ENCODE measurements at regions not wholly inside any gene's neighbourhood (a gene's known extent, or its start where the extent isn't known, plus 50 kb on each side); places are given as distances from the start of the nearest gene placed in this dataset.

DNA sequence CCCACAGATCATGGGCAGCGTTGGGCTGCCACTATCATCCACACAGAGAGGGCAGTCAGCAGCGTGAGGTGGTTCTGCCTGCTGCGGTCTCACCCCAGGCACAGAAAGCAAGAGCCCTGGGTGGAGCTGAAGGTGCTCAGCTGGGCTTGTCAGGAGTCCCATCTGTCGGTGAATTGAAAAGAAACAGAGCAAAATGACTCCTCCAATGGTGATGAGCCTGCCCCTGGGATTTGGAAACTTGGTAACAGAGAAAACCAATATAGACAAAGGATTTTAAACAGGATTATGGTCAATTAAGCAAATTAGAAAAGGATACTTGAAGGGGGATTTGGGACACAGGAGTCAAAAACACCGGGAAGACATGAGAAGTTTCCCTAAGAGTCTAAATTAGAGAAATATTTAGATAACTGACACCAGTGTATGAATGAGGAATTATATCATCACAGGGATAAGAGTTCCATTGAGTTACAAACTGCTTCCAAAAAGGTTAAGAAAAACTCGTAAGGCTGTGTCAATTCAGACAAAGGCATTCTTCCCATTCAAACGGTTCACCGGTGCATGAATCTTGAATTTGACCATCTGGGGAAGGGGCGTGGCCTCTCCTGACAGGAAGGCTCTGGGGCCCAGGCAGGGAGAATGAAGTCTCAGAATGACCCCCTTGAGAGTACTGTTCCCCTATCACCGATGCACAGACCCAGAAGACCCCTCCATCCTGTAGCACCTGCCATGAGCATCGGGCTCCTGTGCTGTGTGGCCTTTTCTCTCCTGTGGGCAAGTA is 70.0 kb upstream of the PRSS58 start:
- TF ChIP-seq, protein P1, sequence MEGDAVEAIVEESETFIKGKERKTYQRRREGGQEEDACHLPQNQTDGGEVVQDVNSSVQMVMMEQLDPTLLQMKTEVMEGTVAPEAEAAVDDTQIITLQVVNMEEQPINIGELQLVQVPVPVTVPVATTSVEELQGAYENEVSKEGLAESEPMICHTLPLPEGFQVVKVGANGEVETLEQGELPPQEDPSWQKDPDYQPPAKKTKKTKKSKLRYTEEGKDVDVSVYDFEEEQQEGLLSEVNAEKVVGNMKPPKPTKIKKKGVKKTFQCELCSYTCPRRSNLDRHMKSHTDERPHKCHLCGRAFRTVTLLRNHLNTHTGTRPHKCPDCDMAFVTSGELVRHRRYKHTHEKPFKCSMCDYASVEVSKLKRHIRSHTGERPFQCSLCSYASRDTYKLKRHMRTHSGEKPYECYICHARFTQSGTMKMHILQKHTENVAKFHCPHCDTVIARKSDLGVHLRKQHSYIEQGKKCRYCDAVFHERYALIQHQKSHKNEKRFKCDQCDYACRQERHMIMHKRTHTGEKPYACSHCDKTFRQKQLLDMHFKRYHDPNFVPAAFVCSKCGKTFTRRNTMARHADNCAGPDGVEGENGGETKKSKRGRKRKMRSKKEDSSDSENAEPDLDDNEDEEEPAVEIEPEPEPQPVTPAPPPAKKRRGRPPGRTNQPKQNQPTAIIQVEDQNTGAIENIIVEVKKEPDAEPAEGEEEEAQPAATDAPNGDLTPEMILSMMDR (IDR thresholded peaks at IDR 0.05 in 8 of 11, conservative IDR thresholded peaks at IDR 0.05 in 3 of 11) = no peak
- no peak for TF ChIP-seq POLR2A (IDR thresholded peaks at IDR 0.05)

Measured in spleen (tissue), 7 donors.